ENCODE measurements at regions not wholly inside any gene's neighbourhood (a gene's known extent, or its start where the extent isn't known, plus 50 kb on each side); places are given as distances from the start of the nearest gene placed in this dataset.

DNA sequence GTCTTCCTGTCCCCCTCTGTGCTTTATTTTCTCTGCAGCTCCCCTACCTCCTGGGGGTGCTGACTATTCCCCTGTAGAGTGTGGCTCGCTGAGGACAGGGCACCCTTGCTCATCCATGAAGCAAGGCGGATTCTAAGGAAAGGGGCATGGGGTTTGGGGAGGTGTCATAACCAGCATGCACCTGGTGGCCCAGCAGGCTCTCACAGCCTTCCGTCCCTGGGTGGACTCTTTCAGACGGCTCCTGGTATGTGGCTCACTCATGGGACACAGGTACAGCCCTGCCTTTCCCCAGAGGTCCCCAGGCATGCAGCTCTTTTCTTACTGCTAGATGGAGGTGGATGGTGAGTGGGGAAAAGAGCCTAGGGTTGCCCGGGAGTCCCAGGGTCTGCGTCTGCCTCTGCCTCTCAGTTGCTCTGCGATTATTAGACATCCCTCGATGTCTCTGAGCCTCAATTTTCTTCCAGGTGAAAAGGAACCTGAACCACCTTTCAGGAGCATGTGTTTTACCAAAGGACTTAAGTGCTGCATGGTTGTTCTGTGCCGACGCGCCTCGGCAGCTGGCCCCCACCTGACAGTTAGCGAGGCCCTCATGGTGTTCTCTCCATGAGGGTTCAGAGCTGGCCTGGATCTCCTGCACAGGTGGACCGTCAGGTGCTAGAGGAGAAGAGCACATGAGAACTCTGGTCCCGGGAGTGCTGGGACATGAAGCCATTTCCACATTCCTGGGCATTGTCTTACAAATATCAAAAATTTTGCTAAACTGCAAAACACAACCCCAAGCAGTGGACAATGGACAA lies 172.5 kb upstream of the SHH start:
- intact Hi-C loops (cut with DNase I; ENCODE audit: low total_unique reads): no loop called here
- H3K36me3 ChIP-seq: no peaks in the 10 kb centered on the region
- peaks cover 0 to 8% of the 10 kb centered on the region in 2 donors for H3K27me3 ChIP-seq
- TF ChIP-seq POLR2A (IDR thresholded peaks at IDR 0.05) (no peak), POLR2AphosphoS5 (IDR thresholded peaks at IDR 0.05) (no peak)
- TF ChIP-seq, protein P1, sequence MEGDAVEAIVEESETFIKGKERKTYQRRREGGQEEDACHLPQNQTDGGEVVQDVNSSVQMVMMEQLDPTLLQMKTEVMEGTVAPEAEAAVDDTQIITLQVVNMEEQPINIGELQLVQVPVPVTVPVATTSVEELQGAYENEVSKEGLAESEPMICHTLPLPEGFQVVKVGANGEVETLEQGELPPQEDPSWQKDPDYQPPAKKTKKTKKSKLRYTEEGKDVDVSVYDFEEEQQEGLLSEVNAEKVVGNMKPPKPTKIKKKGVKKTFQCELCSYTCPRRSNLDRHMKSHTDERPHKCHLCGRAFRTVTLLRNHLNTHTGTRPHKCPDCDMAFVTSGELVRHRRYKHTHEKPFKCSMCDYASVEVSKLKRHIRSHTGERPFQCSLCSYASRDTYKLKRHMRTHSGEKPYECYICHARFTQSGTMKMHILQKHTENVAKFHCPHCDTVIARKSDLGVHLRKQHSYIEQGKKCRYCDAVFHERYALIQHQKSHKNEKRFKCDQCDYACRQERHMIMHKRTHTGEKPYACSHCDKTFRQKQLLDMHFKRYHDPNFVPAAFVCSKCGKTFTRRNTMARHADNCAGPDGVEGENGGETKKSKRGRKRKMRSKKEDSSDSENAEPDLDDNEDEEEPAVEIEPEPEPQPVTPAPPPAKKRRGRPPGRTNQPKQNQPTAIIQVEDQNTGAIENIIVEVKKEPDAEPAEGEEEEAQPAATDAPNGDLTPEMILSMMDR (IDR thresholded peaks at IDR 0.05): no peak
- no peak overlapping the region for H3K4me3 ChIP-seq
- peaks cover 0 to 5% of the 10 kb centered on the region in 2 donors for H3K9me3 ChIP-seq
- H3K27ac ChIP-seq: no peak overlapping the region
- no peaks in the 10 kb centered on the region for H3K4me1 ChIP-seq
- DNase-seq (ENCODE audit: low spot score in 2 of 2): peak in 1 of 2 donors; percentile 20

DNA sequence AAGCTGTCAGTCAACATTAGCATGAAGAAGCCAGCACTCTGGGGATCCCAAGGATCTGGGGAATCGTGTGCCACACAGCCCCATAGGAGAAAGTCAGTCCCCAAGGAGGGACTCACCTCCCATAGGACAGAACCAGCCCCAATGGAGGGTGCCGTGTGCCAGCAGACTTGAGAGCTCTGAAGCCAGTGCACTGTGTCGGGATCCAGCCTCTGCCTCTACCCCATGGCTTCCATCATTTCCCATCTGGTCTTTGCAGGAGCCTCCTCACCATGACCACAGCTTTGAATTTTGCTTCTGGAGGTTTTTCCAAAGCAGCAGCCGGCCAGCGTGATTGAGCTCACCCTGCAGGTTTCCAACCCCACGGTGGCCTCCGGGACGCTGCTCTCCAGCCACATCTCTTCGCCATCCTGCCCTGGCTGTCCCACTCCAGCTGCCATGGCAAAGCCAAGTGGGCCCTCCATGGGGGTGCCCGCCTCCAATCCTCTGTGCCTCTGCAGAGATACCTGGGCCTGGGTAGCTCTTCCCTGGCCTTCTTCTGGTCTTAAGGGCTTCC lies 171.8 kb upstream of the SHH start:
- H3K9me3 ChIP-seq: no peaks in the 10 kb centered on the region
- no peak overlapping the region for H3K4me3 ChIP-seq
- intact Hi-C loops (cut with DNase I; ENCODE audit: low total_unique reads): no loop called here
- no peak overlapping the region for H3K27ac ChIP-seq
- no peaks in the 10 kb centered on the region for H3K4me1 ChIP-seq
- TF ChIP-seq, protein P1 (IDR thresholded peaks at IDR 0.05): no peak
- TF ChIP-seq POLR2A (IDR thresholded peaks at IDR 0.05) (no peak), POLR2AphosphoS5 (IDR thresholded peaks at IDR 0.05) (no peak)
- DNase-seq (ENCODE audit: low spot score in 2 of 2): peak in 1 of 2 donors; percentile 15
- H3K27me3 ChIP-seq: peaks cover 0 to 15% of the 10 kb centered on the region in 2 donors
- no peaks in the 10 kb centered on the region for H3K36me3 ChIP-seq

DNA sequence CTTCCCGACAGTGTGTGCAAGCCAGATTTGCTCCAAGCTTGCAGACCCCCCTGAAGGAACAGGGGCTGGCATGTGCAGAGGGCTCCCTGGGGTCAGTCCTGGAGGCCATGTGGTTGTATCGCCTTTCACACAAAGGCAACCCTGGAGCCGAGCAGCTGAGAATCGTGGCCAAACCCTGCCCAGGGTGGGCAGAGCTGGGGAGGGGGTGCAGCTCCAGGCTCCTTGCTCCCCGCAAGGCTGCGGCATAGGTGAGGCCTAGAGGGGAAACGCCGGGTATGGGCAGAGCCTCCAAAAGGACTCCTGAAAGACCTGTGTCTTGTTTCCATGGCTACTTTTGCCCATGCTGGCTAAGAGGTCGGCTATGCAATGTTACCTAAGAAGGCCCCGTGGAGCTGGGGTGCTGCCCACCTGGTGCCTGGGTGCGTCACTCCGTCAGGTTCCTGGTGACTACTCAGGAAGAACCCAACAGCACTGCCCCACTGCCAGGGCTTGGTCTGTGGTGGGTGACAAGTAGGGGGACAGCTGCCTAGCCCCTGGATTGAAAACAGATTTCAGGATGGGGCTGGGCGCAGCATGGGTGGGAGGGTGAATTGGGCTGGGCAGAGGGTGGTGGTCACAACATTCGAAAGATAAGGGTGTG lies 171.0 kb upstream of the SHH start:
- peak in 1 of 2 donors; percentile 38 for DNase-seq (ENCODE audit: low spot score in 2 of 2)
- no peaks in the 10 kb centered on the region for H3K9me3 ChIP-seq
- H3K36me3 ChIP-seq: no peaks in the 10 kb centered on the region
- TF ChIP-seq POLR2AphosphoS5 (IDR thresholded peaks at IDR 0.05): no peak
- no peak for TF ChIP-seq POLR2A (IDR thresholded peaks at IDR 0.05)
- TF ChIP-seq, protein P1 (IDR thresholded peaks at IDR 0.05): no peak
- no peaks in the 10 kb centered on the region for H3K4me1 ChIP-seq
- no peak overlapping the region for H3K4me3 ChIP-seq
- H3K27ac ChIP-seq: no peak overlapping the region
- peaks cover 0 to 16% of the 10 kb centered on the region in 2 donors for H3K27me3 ChIP-seq
- intact Hi-C loops (cut with DNase I; ENCODE audit: low total_unique reads): no loop called here

DNA sequence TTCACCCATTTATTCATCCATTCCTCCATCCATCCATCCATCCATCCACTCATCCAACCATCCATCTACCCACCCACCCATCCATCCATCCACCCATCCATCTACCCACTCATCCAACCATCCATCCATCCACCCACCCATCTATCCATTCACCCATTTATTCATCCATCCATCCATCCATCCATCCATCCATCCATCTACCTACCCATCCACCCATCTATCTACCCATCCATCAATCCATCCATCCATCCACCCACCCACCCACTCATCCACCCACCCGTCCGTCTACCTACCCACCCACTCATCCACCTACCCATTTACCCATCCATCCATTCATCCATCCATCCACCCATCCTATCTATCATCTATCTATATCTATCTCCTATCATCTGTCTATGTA lies 169.4 kb upstream of the SHH start:
- H3K27me3 ChIP-seq: peaks cover 0 to 16% of the 10 kb centered on the region in 2 donors
- TF ChIP-seq POLR2AphosphoS5 (IDR thresholded peaks at IDR 0.05) (no peak), POLR2A (IDR thresholded peaks at IDR 0.05) (no peak)
- TF ChIP-seq, protein P1 (IDR thresholded peaks at IDR 0.05): no peak
- H3K9me3 ChIP-seq: no peaks in the 10 kb centered on the region
- no peak overlapping the region for H3K27ac ChIP-seq
- no peaks in the 10 kb centered on the region for H3K36me3 ChIP-seq
- no peaks in the 10 kb centered on the region for H3K4me1 ChIP-seq
- intact Hi-C loops (cut with DNase I; ENCODE audit: low total_unique reads): no loop called here
- no peak overlapping the region for H3K4me3 ChIP-seq
- DNase-seq (ENCODE audit: low spot score in 2 of 2): peak in 1 of 2 donors; percentile 25

DNA sequence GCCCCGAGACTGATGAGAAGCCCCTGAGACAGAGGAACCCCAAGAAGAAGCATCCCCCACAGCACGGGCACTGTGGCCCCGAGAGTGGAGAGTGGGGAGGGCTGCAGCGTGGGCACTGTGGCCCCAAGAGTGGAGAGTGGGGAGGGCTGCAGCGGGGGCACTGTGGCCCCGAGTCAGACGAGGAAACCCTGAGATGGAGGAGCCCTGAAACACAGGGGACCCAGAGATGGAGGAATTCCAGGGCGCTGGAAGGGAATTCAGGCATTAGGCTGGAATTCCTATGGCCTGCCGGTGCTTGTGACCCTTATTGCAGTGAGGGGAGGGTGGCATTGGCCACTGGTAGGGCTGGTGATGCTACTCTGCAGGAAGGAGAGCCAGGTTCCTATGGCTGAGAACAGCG lies 168.6 kb upstream of the SHH start:
- intact Hi-C loops (cut with DNase I; ENCODE audit: low total_unique reads): no loop called here
- Histone ChIP-seq H3K36me3 (no peaks in the 10 kb centered on the region), H3K9me3 (no peaks in the 10 kb centered on the region), H3K4me1 (no peaks in the 10 kb centered on the region), H3K27ac (no peak overlapping the region), H3K4me3 (no peak overlapping the region), H3K27me3 (peaks cover 0 to 16% of the 10 kb centered on the region in 2 donors)
- TF ChIP-seq POLR2AphosphoS5 (IDR thresholded peaks at IDR 0.05) (no peak), POLR2A (IDR thresholded peaks at IDR 0.05) (no peak)
- DNase-seq (ENCODE audit: low spot score in 2 of 2): peak in 1 of 2 donors; percentile 41

Data from breast epithelium (tissue), 4 donors.